Keratinocyte (primary cell): ENCODE measurements at regions not wholly inside any gene's neighbourhood (a gene's known extent, or its start where the extent isn't known, plus 50 kb on each side); places are given as distances from the start of the nearest gene placed in this dataset.

Source experiments
- EZH2 ChIP-seq: IDR thresholded peaks from one replicate; pipeline ENCODE4 v1.6.1; 2012; ENCODE audit warnings: inconsistent platforms, mild to moderate bottlenecking, low read length, moderate library complexity
- TF ChIP-seq, protein P1 (sequence below), 3 experiments: IDR thresholded peaks in 1 of 3; conservative IDR thresholded peaks in 1 of 3; optimal IDR thresholded peaks in 1 of 3; 2 replicates in 2 of 3; 3 replicates in 1 of 3; pipeline versions ENCODE3 to v1.5.1; 2011; ENCODE audit warnings: low read length in 3 of 3, mild to moderate bottlenecking in 3 of 3, moderate library complexity in 2 of 3, control low read depth in 1 of 3, inconsistent platforms in 1 of 3; ENCODE audit not compliant: insufficient read depth in 2 of 3; ENCODE audit errors: extremely low read depth in 1 of 3

DNA sequence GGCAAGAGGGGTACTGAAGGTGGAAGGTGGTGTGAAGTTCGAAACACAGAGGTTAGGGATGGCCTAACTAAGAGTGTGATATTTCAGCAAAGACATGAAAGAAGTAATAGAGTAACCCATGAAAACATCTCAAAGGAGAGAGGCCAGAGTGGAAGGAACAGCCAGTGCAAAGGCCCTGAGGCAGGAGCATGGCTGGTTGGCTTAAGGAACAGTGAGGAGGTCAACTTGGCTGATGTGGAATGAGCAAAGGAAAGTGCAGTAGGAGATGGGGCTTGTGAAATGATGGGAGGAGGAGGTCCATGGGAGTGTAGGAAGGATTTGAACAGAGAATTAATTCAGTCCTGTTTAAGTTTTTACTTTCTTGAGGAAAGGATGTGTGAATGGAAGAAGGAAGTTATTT lies 178.3 kb upstream of the ZNF608 start:
- TF ChIP-seq, protein P1, sequence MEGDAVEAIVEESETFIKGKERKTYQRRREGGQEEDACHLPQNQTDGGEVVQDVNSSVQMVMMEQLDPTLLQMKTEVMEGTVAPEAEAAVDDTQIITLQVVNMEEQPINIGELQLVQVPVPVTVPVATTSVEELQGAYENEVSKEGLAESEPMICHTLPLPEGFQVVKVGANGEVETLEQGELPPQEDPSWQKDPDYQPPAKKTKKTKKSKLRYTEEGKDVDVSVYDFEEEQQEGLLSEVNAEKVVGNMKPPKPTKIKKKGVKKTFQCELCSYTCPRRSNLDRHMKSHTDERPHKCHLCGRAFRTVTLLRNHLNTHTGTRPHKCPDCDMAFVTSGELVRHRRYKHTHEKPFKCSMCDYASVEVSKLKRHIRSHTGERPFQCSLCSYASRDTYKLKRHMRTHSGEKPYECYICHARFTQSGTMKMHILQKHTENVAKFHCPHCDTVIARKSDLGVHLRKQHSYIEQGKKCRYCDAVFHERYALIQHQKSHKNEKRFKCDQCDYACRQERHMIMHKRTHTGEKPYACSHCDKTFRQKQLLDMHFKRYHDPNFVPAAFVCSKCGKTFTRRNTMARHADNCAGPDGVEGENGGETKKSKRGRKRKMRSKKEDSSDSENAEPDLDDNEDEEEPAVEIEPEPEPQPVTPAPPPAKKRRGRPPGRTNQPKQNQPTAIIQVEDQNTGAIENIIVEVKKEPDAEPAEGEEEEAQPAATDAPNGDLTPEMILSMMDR (optimal IDR thresholded peaks at IDR 0.05 in 1 of 3, IDR thresholded peaks at IDR 0.05 in 1 of 3, conservative IDR thresholded peaks at IDR 0.05 in 1 of 3; ENCODE audit: extremely low read depth in 1 of 3, insufficient read depth in 2 of 3, low read length in 3 of 3), result no peak
- TF ChIP-seq EZH2, result no peak
